NCI-H1105 (cell line): ENCODE measurements at regions not wholly inside any gene's neighbourhood (a gene's known extent, or its start where the extent isn't known, plus 50 kb on each side); places are given as distances from the start of the nearest gene placed in this dataset.
"Not testable (repeated sequence)": the region's sequence is repeated elsewhere in the genome, so short reads cannot be mapped to it uniquely, and the experiment has no call there.

Experiments
- DNase-seq: peaks from one replicate; lab custom pipeline; 2025; lab: John Stamatoyannopoulos, UW

GRCh38 chr4:12360391-12360790 lies 931.7 kb upstream of the HS3ST1 start:
- no peak for DNase-seq

DNA sequence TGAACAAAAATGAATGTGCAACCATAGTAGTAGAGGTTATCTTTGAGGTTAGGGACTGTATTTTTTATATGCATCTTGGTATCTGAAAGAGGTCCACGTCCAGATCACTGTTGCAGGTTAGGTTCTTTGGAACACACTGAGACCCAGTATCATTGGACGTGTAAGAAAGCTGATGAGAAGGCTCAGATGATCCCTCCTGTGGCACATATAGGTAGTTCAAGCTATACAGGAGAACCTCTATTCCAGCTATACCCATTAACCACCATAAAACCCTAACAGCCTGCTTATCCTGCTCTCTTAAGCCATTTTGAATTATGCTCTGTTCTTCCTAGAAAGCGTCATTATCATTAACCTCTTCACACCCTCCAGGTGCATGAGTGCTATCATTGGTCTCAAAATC lies 930.7 kb upstream of the HS3ST1 start:
- DNase-seq, result no peak

GRCh38 chr4:12333083-12333482 lies 904.4 kb upstream of the HS3ST1 start:
- DNase-seq, result not testable (repeated sequence)

- DNase-seq, result no peak
Observed at GRCh38 chr4:12324965-12325364, 896.3 kb upstream of the HS3ST1 start.

GRCh38 chr4:12319765-12320164 lies 891.1 kb upstream of the HS3ST1 start:
- no peak for DNase-seq

DNA sequence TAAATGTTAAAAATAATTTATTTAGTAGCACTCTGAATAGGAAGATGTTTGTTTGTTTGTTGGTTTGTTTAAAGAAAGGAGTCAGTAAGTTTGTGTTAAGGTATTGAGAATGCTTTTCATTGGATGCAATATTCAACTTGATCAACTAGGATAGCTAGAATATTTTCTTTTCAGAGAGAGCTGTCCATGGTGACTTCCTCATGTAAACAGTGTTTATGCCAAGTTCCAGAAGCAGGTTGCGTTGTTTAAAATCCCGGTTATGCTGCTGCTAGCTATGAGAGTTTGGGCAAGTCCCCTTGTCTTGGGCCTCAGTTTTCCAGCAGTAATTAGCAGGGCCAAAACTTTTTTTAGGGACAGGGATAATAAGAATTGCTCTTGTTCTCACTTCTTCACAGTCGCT lies 876.2 kb upstream of the HS3ST1 start:
- DNase-seq, result no peak

GRCh38 chr4:12296366-12296765 lies 867.7 kb upstream of the HS3ST1 start:
- no peak for DNase-seq

DNA sequence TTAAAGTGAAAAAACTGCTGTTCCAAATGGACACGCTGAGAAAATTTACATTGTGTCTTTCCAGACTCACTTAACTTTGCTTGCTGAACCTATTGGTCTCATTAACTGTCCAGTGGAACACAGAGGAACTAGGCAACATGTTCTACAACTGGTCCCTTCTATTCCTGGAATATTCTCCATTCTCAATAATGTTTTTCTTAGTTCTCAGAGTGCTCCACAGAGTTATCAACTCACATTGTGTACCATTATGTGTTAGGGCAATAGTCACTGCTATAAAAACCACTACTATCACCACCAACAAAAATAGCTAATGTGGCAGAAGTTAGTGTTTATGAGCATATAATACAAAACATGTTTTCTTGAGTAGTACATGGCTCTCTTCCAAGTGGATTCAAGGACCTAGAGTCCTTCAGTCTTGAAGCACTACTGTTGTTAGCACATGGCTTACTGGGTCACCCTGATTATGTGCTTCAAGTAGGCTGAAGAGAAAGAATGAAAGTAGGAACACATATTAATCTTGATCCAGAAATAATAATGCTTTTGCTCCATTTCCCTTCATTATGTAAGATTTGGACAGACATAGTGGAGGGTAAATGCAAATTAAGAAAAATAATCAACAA lies 865.3 kb upstream of the HS3ST1 start:
- DNase-seq, result no peak

- DNase-seq, result no peak
Observed at GRCh38 chr4:12286351-12286750, 857.7 kb upstream of the HS3ST1 start.

DNA sequence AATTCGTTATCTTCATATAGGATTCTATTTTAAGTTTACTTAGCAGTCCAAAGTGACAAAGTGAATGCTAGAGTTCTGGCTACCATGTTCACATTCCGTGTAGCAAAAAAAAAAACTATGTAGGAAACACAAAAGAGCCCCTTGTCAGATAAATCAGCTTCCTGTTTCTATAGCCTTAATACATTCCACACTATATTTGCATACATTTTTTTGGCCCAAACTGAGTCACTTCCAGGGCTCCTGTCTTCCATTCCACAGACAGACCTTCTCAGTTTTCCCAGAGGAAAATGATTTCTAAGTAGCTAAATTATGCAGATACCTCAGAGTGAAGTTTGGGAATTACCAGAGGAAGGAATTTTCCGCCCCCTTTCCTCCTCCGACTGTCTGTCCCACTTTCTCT lies 841.9 kb upstream of the HS3ST1 start:
- DNase-seq, result no peak

GRCh38 chr4:12265554-12265953 lies 836.9 kb upstream of the HS3ST1 start:
- no peak for DNase-seq

- no peak for DNase-seq
Observed at GRCh38 chr4:12260453-12260852, 831.8 kb upstream of the HS3ST1 start.

DNA sequence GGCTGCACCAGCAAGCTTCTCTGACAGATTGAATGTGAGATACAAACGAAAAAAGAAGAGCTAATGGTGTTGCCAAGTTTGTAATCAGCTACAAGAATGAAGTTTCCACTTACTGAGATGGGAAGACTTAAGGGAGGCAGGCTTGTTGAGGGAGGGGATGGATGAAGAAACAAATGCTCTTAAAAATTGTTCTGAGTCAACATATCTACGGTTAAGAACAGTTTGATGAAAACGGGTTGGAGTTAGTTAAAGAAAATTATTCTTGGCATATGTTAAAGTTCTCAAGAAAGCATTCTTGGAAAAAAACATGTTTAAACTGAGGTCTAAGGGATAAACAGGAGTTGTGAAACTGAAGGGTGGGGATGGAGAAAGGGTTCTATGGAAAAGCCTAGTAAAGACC lies 816.3 kb upstream of the HS3ST1 start:
- no peak for DNase-seq

DNA sequence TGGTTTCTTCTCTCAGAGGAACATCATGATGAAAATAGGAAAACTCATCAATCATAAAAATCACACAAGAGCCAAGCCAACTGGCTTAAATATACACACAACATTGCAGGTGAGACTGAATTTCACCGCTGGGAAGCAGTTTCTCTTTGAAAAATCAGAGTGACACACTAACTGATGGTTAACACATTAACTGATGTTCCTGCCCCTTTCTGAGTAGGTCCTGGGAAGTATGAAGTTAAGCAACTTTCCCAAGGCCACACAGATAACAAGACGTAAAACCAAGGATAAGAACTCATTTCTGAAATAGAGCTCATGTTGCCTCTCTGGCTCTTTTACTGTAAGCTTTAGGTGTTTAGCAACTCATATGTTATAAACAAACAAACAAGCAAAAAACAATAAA lies 813.7 kb upstream of the HS3ST1 start:
- no peak for DNase-seq

- DNase-seq, result no peak
Observed at GRCh38 chr4:12239897-12240636, 811.4 kb upstream of the HS3ST1 start.

GRCh38 chr4:12231098-12231497 lies 802.4 kb upstream of the HS3ST1 start:
- DNase-seq, result no peak

- no peak for DNase-seq
Observed at GRCh38 chr4:12221031-12221430, 792.3 kb upstream of the HS3ST1 start.

- no peak for DNase-seq
Observed at GRCh38 chr4:12211636-12212035, 782.9 kb upstream of the HS3ST1 start.

- no peak for DNase-seq
Observed at GRCh38 chr4:12207396-12207795, 778.7 kb upstream of the HS3ST1 start.

DNA sequence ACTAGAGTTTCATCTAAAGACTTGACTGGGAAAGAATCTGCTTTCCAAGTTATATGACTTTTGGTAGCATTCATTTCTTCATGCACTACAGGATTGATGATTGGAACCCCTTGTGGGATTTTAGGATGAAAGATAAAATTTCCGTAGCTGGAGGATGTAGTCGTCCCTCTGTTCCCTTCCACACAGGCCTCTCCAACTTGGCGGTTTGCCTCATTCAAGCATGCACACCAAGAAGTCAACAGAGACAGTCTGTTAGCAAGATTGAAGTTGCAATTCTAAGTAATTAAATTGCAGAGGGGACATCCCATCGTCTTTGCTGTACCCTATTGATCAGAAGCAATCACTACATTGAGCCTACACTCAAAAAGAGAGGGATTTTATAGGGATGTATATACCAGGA lies 777.4 kb upstream of the HS3ST1 start:
- no peak for DNase-seq

DNA sequence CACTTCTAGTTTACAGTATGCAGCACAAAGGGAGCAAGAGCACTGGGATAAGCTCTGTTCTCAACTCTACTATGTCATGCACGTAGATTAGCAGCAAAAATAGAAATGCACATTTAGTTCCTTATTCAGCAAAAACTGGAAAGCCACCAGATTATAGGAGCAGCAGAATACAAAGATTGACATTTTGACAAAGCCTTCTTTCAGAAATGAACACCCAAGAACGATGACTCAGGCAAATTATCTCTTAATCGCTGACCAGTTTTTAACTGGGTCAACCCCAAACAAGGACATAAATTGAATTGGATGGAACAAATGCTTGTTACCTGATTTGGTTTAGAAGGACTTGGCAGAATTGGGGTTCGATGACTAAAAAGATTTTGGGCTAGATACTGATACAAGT lies 775.3 kb upstream of the HS3ST1 start:
- no peak for DNase-seq

DNA sequence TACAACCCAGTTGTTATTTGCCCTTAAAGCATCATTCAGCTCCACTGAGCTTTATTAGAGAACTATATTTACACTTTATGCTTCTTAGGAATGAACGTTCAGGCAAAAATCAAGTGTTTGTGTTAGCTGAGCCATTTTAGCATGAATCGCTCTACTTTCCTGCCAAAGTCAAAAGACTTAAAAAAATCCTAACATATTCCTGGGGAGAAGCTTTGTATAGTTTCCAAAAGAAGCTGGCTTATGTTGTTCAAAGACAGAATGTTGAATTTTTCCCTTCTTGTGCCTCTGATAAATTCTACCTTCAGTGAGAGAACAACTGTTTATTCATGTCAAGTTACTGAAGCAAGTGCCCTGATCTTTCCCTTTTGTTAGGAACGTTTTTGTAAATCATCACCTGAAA lies 771.5 kb upstream of the HS3ST1 start:
- no peak for DNase-seq

GRCh38 chr4:12186526-12186925 lies 757.8 kb upstream of the HS3ST1 start:
- no peak for DNase-seq
